HG03457 (cell line): ENCODE measurements at regions not wholly inside any gene's neighbourhood (a gene's known extent, or its start where the extent isn't known, plus 50 kb on each side); places are given as distances from the start of the nearest gene placed in this dataset.
"Not testable (repeated sequence)": the region's sequence is repeated elsewhere in the genome, so short reads cannot be mapped to it uniquely, and the experiment has no call there.

Experiments used
- ATAC-seq: cut with Tn5 transposase; IDR thresholded peaks from one replicate; pipeline ENCODE4 v1.9.1; 2021; ENCODE audit warnings: moderate number of reproducible peaks; ENCODE audit not compliant: unreplicated experiment

GRCh38 chr7:110519851-110520250 is 571.1 kb upstream of the LRRN3 start:
- ATAC-seq = no peak

GRCh38 chr7:110521357-110521911 is 569.5 kb upstream of the LRRN3 start:
- no peak for ATAC-seq

GRCh38 chr7:110522061-110522760 is 568.7 kb upstream of the LRRN3 start:
- no peak for ATAC-seq

- ATAC-seq = no peak
Measured at GRCh38 chr7:110522761-110523200, 568.1 kb upstream of the LRRN3 start.

- ATAC-seq = no peak
Measured at GRCh38 chr7:110529175-110529574, 561.8 kb upstream of the LRRN3 start.

- ATAC-seq = no peak
Measured at GRCh38 chr7:110531186-110531585, 559.7 kb upstream of the LRRN3 start.

GRCh38 chr7:110534241-110534931 is 556.5 kb upstream of the LRRN3 start:
- ATAC-seq = no peak

- no peak for ATAC-seq
Measured at GRCh38 chr7:110539216-110539615, 551.7 kb upstream of the LRRN3 start.

- ATAC-seq = no peak
Measured at GRCh38 chr7:110541962-110542361, 549.0 kb upstream of the LRRN3 start.

GRCh38 chr7:110544194-110544593 is 546.7 kb upstream of the LRRN3 start:
- no peak for ATAC-seq

- no peak for ATAC-seq
Measured at GRCh38 chr7:110548372-110548771, 542.6 kb upstream of the LRRN3 start.

GRCh38 chr7:110557136-110557535 is 533.8 kb upstream of the LRRN3 start:
- ATAC-seq = no peak

GRCh38 chr7:110563286-110563685 is 527.6 kb upstream of the LRRN3 start:
- not testable (repeated sequence) for ATAC-seq

- ATAC-seq = no peak
Measured at GRCh38 chr7:110564246-110564645, 526.7 kb upstream of the LRRN3 start.

GRCh38 chr7:110568388-110568787 is 522.5 kb upstream of the LRRN3 start:
- ATAC-seq = no peak

GRCh38 chr7:110568932-110569331 is 522.0 kb upstream of the LRRN3 start:
- no peak for ATAC-seq

- no peak for ATAC-seq
Measured at GRCh38 chr7:110569486-110570205, 521.3 kb upstream of the LRRN3 start.

- ATAC-seq = no peak
Measured at GRCh38 chr7:110573862-110574528, 516.9 kb upstream of the LRRN3 start.

- no peak for ATAC-seq
Measured at GRCh38 chr7:110587294-110587693, 503.6 kb upstream of the LRRN3 start.

GRCh38 chr7:110590415-110590814 is 500.5 kb upstream of the LRRN3 start:
- no peak for ATAC-seq

- ATAC-seq = no peak
Measured at GRCh38 chr7:110591341-110591740, 499.6 kb upstream of the LRRN3 start.
